Neuronal stem cell (in vitro differentiated cells): ENCODE measurements at regions not wholly inside any gene's neighbourhood (a gene's known extent, or its start where the extent isn't known, plus 50 kb on each side); places are given as distances from the start of the nearest gene placed in this dataset.
A peak's percentile ranks its signal among the peaks of the same experiment; 100 is the strongest.

ENCODE experiments used
- DNase-seq: peaks from one replicate; pipeline ENCODE4 v3.0.0-alpha.2; 2013; ENCODE audit warnings: low spot score
- H2AFZ ChIP-seq: one replicate; pipeline ENCODE4 v1.6.1; 2013; ENCODE audit warnings: mild to moderate bottlenecking, low read length, inconsistent platforms
- H2AK5ac ChIP-seq: 2 replicates; pipeline ENCODE4 v1.6.1; 2013; ENCODE audit warnings: low read depth, mild to moderate bottlenecking, inconsistent platforms, low read length, moderate library complexity, mixed read lengths
- H2BK120ac ChIP-seq: 2 replicates; pipeline ENCODE4 v1.6.1; 2013; ENCODE audit warnings: low read depth, mild to moderate bottlenecking, inconsistent platforms, low read length, moderate library complexity, mixed read lengths
- H2BK12ac ChIP-seq: one replicate; pipeline ENCODE4 v1.6.1; 2013; ENCODE audit warnings: low read length, inconsistent platforms
- H2BK15ac ChIP-seq: 2 replicates; pipeline ENCODE4 v1.6.1; 2013; ENCODE audit warnings: mild to moderate bottlenecking, low read length, inconsistent platforms, mixed read lengths
- H2BK5ac ChIP-seq: one replicate; pipeline ENCODE4 v1.6.1; 2013; ENCODE audit warnings: inconsistent platforms, mild to moderate bottlenecking, low read length, moderate library complexity
- H3K14ac ChIP-seq: one replicate; pipeline ENCODE4 v1.6.1; 2013; ENCODE audit warnings: low read length, inconsistent platforms
- H3K18ac ChIP-seq: 2 replicates; pipeline ENCODE4 v1.6.1; 2013; ENCODE audit warnings: low read length, inconsistent platforms
- H3K23ac ChIP-seq: 2 replicates; pipeline ENCODE4 v1.6.1; 2013; ENCODE audit warnings: low read depth, mild to moderate bottlenecking, mixed read lengths, low read length, inconsistent platforms; ENCODE audit not compliant: poor library complexity
- H3K27ac ChIP-seq: replicated peaks from 3 replicates; pipeline ENCODE4 v1.5.1; 2013; ENCODE audit warnings: low read length, inconsistent platforms
- H3K27me3 ChIP-seq, 3 experiments: 2 replicates each; pipeline ENCODE4 v1.6.1; 2013; ENCODE audit warnings: low read length in 3 of 3, mild to moderate bottlenecking in 2 of 3, inconsistent platforms in 1 of 3, low read depth in 1 of 3, mixed read lengths in 1 of 3, moderate library complexity in 1 of 3; ENCODE audit not compliant: control insufficient read depth in 3 of 3, insufficient read depth in 3 of 3
- H3K36me3 ChIP-seq, 2 donors: replicated peaks in 1 of 2; 2 replicates each; pipeline ENCODE4 v1.6.1; 2013; ENCODE audit warnings: low read length in 2 of 2; ENCODE audit not compliant: control insufficient read depth in 2 of 2, insufficient read depth in 2 of 2
- H3K4ac ChIP-seq: 2 replicates; pipeline ENCODE4 v1.6.1; 2013; ENCODE audit warnings: inconsistent platforms, mild to moderate bottlenecking, low read length, moderate library complexity
- H3K4me1 ChIP-seq, 2 donors: 1 replicate in 1 of 2; 2 replicates in 1 of 2; pipeline ENCODE4 v1.6.1; 2013; ENCODE audit warnings: low read length in 2 of 2, low read depth in 1 of 2; ENCODE audit not compliant: control insufficient read depth in 2 of 2, insufficient read depth in 1 of 2
- H3K4me2 ChIP-seq: one replicate; pipeline ENCODE4 v1.6.1; 2013; ENCODE audit warnings: mild to moderate bottlenecking, low read length, inconsistent platforms; ENCODE audit not compliant: insufficient read depth, poor library complexity, severe bottlenecking
- H3K4me3 ChIP-seq, 2 donors: 2 replicates each; pipeline ENCODE4 v1.5.1; 2013; ENCODE audit warnings: low read length in 2 of 2, mild to moderate bottlenecking in 2 of 2, inconsistent platforms in 1 of 2, moderate library complexity in 1 of 2
- H3K79me1 ChIP-seq: one replicate; pipeline ENCODE4 v1.6.1; 2013; ENCODE audit warnings: low read depth, mild to moderate bottlenecking, inconsistent platforms, low read length, moderate library complexity
- H3K9ac ChIP-seq: one replicate; pipeline ENCODE4 v1.6.1; 2013; ENCODE audit warnings: mild to moderate bottlenecking, low read depth, low read length, inconsistent platforms; ENCODE audit not compliant: poor library complexity
- H3K9me3 ChIP-seq, 2 donors: replicated peaks in 1 of 2; 2 replicates each; pipeline versions ENCODE3 to v1.6.1; 2013; ENCODE audit warnings: low read length in 2 of 2, mild to moderate bottlenecking in 2 of 2, inconsistent platforms in 1 of 2, low read depth in 1 of 2, mixed read lengths in 1 of 2, moderate library complexity in 1 of 2; ENCODE audit not compliant: control insufficient read depth in 2 of 2, insufficient read depth in 1 of 2
- H4K8ac ChIP-seq: one replicate; pipeline ENCODE4 v1.6.1; 2013; ENCODE audit warnings: low read depth, mild to moderate bottlenecking, inconsistent platforms, low read length, moderate library complexity
- H4K91ac ChIP-seq: one replicate; pipeline ENCODE4 v1.6.1; 2013; ENCODE audit warnings: low read length, low read depth, mild to moderate bottlenecking, inconsistent platforms; ENCODE audit not compliant: poor library complexity
- WGBS, 2 donors: extraction: QIAGEN DNeasy Blood & Tissue Kit; methylation state at CpG; one replicate each; pipeline ENCODE4 v1.1.7; 2013; ENCODE audit warnings: missing lambda C conversion rate in 2 of 2, mixed read lengths in 1 of 2; ENCODE audit not compliant: insufficient read length in 2 of 2, insufficient replicate concordance in 1 of 2; ENCODE audit errors: extremely low coverage in 2 of 2; 5-methylcytosine and 5-hydroxymethylcytosine counted together

GRCh38 chr13:106917673-106918556 is 350.0 kb upstream of the ARGLU1 start:
- H3K27ac ChIP-seq: peak overlapping the region; percentile 58

GRCh38 chr13:106917024-106917571 is 349.2 kb upstream of the ARGLU1 start:
- Histone ChIP-seq H2AFZ (no peak overlapping the region), H3K4ac (no peak overlapping the region), H3K4me3 (no peak overlapping the region), H3K79me1 (no peaks in the 10 kb centered on the region), H2BK15ac (peak overlapping the region; percentile 99), H4K8ac (no peak overlapping the region), H3K9me3 (no peaks in the 10 kb centered on the region), H3K4me2 (peak overlapping the region; percentile 83), H2BK12ac (no peak overlapping the region), H3K23ac (no peak overlapping the region), H3K4me1 (peaks cover 10 to 19% of the 10 kb centered on the region in 2 donors), H3K9ac (no peak overlapping the region), H3K27me3 (no peaks in the 10 kb centered on the region), H3K14ac (no peak overlapping the region), H3K27ac (no peak overlapping the region), H2BK5ac (peak overlapping the region; percentile 80), H3K36me3 (no peaks in the 10 kb centered on the region), H4K91ac (no peak overlapping the region), H3K18ac (peak overlapping the region; percentile 100), H2BK120ac (peak overlapping the region; percentile 98), H2AK5ac (peak overlapping the region; percentile 58)
- no CpG with 5 or more reads among the region's 33 CpGs for WGBS, 2 donors
- no peak for DNase-seq

More at GRCh38 chr13:106917673-106918556, 350.0 kb upstream of the ARGLU1 start:
- Histone ChIP-seq H2BK12ac (peak overlapping the region; percentile 85), H4K8ac (peak overlapping the region; percentile 88), H2BK5ac (peak overlapping the region; percentile 80), H3K14ac (no peak overlapping the region), H3K9ac (peak overlapping the region; percentile 95), H3K4me1 (peaks cover 10 to 19% of the 10 kb centered on the region in 2 donors), H3K18ac (peak overlapping the region; percentile 100), H3K27me3 (no peaks in the 10 kb centered on the region), H3K9me3 (no peaks in the 10 kb centered on the region), H2BK120ac (peak overlapping the region; percentile 98), H2AFZ (peak overlapping the region; percentile 88), H3K4me2 (peak overlapping the region; percentile 83), H3K4me3 (peak overlapping the region; percentile 47 to 75), H3K4ac (peak overlapping the region; percentile 86), H4K91ac (no peak overlapping the region), H2AK5ac (peak overlapping the region; percentile 69), H3K23ac (no peak overlapping the region), H3K79me1 (no peaks in the 10 kb centered on the region), H2BK15ac (peak overlapping the region; percentile 99), H3K36me3 (no peaks in the 10 kb centered on the region)
- no CpG with 5 or more reads among the region's 63 CpGs for WGBS, 2 donors
- DNase-seq: peak; percentile 81

GRCh38 chr13:106916329-106916976 is 348.5 kb upstream of the ARGLU1 start:
- H2BK15ac ChIP-seq: peak overlapping the region; percentile 42
- no peaks in the 10 kb centered on the region for H3K9me3 ChIP-seq
- H4K8ac ChIP-seq: no peak overlapping the region
- H3K4me2 ChIP-seq: peak overlapping the region; percentile 31
- DNase-seq: no peak
- no peak overlapping the region for H3K4ac ChIP-seq
- no peak overlapping the region for H2AK5ac ChIP-seq
- H2AFZ ChIP-seq: no peak overlapping the region
- no peak overlapping the region for H2BK120ac ChIP-seq
- no peak overlapping the region for H2BK5ac ChIP-seq
- no peak overlapping the region for H3K27ac ChIP-seq
- no peaks in the 10 kb centered on the region for H3K79me1 ChIP-seq
- no peak overlapping the region for H3K4me3 ChIP-seq
- H3K14ac ChIP-seq: no peak overlapping the region
- peaks cover 10 to 19% of the 10 kb centered on the region in 2 donors for H3K4me1 ChIP-seq
- no peaks in the 10 kb centered on the region for H3K36me3 ChIP-seq
- no peak overlapping the region for H4K91ac ChIP-seq
- no peak overlapping the region for H3K9ac ChIP-seq
- no peak overlapping the region for H3K18ac ChIP-seq
- no peak overlapping the region for H3K23ac ChIP-seq
- 83% methylated on average over 1 of the region's 15 CpGs; no CpG with 5 or more reads in 1 of the 2 donors for WGBS, 2 donors
- H3K27me3 ChIP-seq: no peaks in the 10 kb centered on the region
- H2BK12ac ChIP-seq: no peak overlapping the region

- no peaks in the 10 kb centered on the region for H3K27me3 ChIP-seq
- no peak overlapping the region for H2BK5ac ChIP-seq
- H3K4me3 ChIP-seq: no peak overlapping the region
- H3K4me1 ChIP-seq: peaks cover 8 to 17% of the 10 kb centered on the region in 2 donors
- no peak overlapping the region for H2AK5ac ChIP-seq
- H3K79me1 ChIP-seq: no peaks in the 10 kb centered on the region
- no peak overlapping the region for H3K23ac ChIP-seq
- H3K36me3 ChIP-seq: no peaks in the 10 kb centered on the region
- no peak overlapping the region for H3K18ac ChIP-seq
- no peak overlapping the region for H2BK12ac ChIP-seq
- no peak overlapping the region for H3K27ac ChIP-seq
- H3K4me2 ChIP-seq: no peak overlapping the region
- no peaks in the 10 kb centered on the region for H3K9me3 ChIP-seq
- no peak for DNase-seq
- H2BK120ac ChIP-seq: no peak overlapping the region
- H3K4ac ChIP-seq: no peak overlapping the region
- H4K91ac ChIP-seq: no peak overlapping the region
- H2AFZ ChIP-seq: no peak overlapping the region
- no peak overlapping the region for H3K9ac ChIP-seq
- no peak overlapping the region for H4K8ac ChIP-seq
- no peak overlapping the region for H2BK15ac ChIP-seq
- no CpG with 5 or more reads among the region's 3 CpGs for WGBS, 2 donors
- H3K14ac ChIP-seq: no peak overlapping the region
Observed at GRCh38 chr13:106915146-106915545, 347.2 kb upstream of the ARGLU1 start.
